HG03442 (cell line): ENCODE measurements at regions not wholly inside any gene's neighbourhood (a gene's known extent, or its start where the extent isn't known, plus 50 kb on each side); places are given as distances from the start of the nearest gene placed in this dataset.

Experiments used
- ATAC-seq: cut with Tn5 transposase; IDR thresholded peaks from one replicate; pipeline ENCODE4 v1.9.1; 2021; ENCODE audit warnings: mild to moderate bottlenecking, moderate library complexity; ENCODE audit not compliant: unreplicated experiment

- no peak for ATAC-seq
These were observed 334.5 kb upstream of the UMPS start for GRCh38 chr3:124395584-124396338.

GRCh38 chr3:124396339-124396950 is 333.8 kb upstream of the UMPS start:
- no peak for ATAC-seq

- ATAC-seq, result no peak
These were observed 333.2 kb upstream of the UMPS start for GRCh38 chr3:124397088-124397487.

- no peak for ATAC-seq
These were observed 331.7 kb upstream of the UMPS start for GRCh38 chr3:124398594-124398993.

GRCh38 chr3:124401843-124402242 is 328.4 kb upstream of the UMPS start:
- ATAC-seq, result no peak

- ATAC-seq, result no peak
These were observed 327.5 kb upstream of the UMPS start for GRCh38 chr3:124402791-124403190.

- ATAC-seq, result no peak
These were observed 325.6 kb upstream of the UMPS start for GRCh38 chr3:124404621-124405020.

GRCh38 chr3:124407260-124407659 is 323.0 kb upstream of the UMPS start:
- ATAC-seq, result no peak

- ATAC-seq, result no peak
These were observed 320.5 kb upstream of the UMPS start for GRCh38 chr3:124409650-124410275.

- no peak for ATAC-seq
These were observed 319.8 kb upstream of the UMPS start for GRCh38 chr3:124410471-124410870.

GRCh38 chr3:124411728-124412127 is 318.5 kb upstream of the UMPS start:
- ATAC-seq, result no peak

- ATAC-seq, result no peak
These were observed 317.6 kb upstream of the UMPS start for GRCh38 chr3:124412644-124413043.

- ATAC-seq, result no peak
These were observed 316.9 kb upstream of the UMPS start for GRCh38 chr3:124413393-124413792.

- no peak for ATAC-seq
These were observed 316.2 kb upstream of the UMPS start for GRCh38 chr3:124413989-124414598.

GRCh38 chr3:124415446-124415960 is 314.7 kb upstream of the UMPS start:
- no peak for ATAC-seq

- ATAC-seq, result no peak
These were observed 310.9 kb upstream of the UMPS start for GRCh38 chr3:124419303-124419702.

GRCh38 chr3:124420392-124420791 is 309.9 kb upstream of the UMPS start:
- ATAC-seq, result no peak

GRCh38 chr3:124422805-124423204 is 307.4 kb upstream of the UMPS start:
- no peak for ATAC-seq

- no peak for ATAC-seq
These were observed 305.9 kb upstream of the UMPS start for GRCh38 chr3:124424396-124424795.

GRCh38 chr3:124425972-124426371 is 304.3 kb upstream of the UMPS start:
- ATAC-seq, result no peak

GRCh38 chr3:124428372-124429128 is 301.7 kb upstream of the UMPS start:
- ATAC-seq, result no peak
